Effector memory CD8-positive, alpha-beta T cell (primary cell): ENCODE measurements at regions not wholly inside any gene's neighbourhood (a gene's known extent, or its start where the extent isn't known, plus 50 kb on each side); places are given as distances from the start of the nearest gene placed in this dataset.
"Not testable (repeated sequence)": the region's sequence is repeated elsewhere in the genome, so short reads cannot be mapped to it uniquely, and the experiment has no call there.

Experiments used
- ATAC-seq: fragments of 150-1000 bp; cut with Tn5 transposase; replicated peaks from 2 replicates; pipeline ENCODE4 v1.10.0; 2021; ENCODE audit warnings: mild to moderate bottlenecking, moderate library complexity
- DNase-seq, 3 experiments: peaks; one replicate each; pipeline ENCODE4 v3.0.0; 2021
- H3K27ac Mint-ChIP-seq, 2 donors: one replicate each; pipeline ENCODE4 v1.8.0; 2022; ENCODE audit warnings: mild to moderate bottlenecking in 2 of 2, mixed read lengths in 2 of 2, moderate library complexity in 2 of 2
- H3K27me3 Mint-ChIP-seq, 2 donors: one replicate each; pipeline ENCODE4 v1.8.0; 2022; ENCODE audit warnings: mixed read lengths in 2 of 2
- H3K36me3 Mint-ChIP-seq: one replicate; pipeline ENCODE4 v1.8.0; 2022; ENCODE audit warnings: mild to moderate bottlenecking, moderate library complexity, mixed read lengths; ENCODE audit not compliant: insufficient read depth
- H3K4me1 Mint-ChIP-seq, 2 donors: one replicate each; pipeline ENCODE4 v1.8.0; 2022; ENCODE audit warnings: low read depth in 2 of 2, mixed read lengths in 2 of 2
- H3K4me3 Mint-ChIP-seq, 2 donors: one replicate each; pipeline ENCODE4 v1.8.0; 2022; ENCODE audit warnings: mild to moderate bottlenecking in 2 of 2, mixed read lengths in 2 of 2, moderate library complexity in 2 of 2
- H3K9me3 Mint-ChIP-seq, 2 donors: one replicate each; pipeline ENCODE4 v1.8.0; 2022; ENCODE audit warnings: mixed read lengths in 2 of 2

DNA sequence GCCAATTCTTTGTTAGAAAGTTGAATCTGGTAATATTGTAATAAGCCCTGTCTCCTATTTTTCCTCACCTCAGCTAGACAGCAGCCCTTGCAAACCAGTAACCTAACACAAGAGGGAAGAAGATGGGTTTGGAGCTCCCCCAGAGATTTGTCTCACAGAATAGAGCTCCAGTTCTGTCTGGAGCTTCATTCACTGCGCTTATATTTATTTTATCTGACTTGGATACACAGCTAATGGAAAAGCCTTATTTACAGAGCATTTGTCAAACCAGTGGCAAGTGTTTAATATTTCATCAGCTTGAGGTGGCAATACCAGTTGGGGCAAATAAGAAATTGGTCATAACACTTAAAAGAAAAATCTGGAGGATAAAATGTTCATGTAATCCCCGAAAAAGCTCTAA, 1094.0 kb downstream of the FSCB start:
- Mint-ChIP-seq H3K9me3 (peaks cover 0 to 5% of the 10 kb centered on the region in 2 donors), H3K4me3 (no peak overlapping the region)

DNA sequence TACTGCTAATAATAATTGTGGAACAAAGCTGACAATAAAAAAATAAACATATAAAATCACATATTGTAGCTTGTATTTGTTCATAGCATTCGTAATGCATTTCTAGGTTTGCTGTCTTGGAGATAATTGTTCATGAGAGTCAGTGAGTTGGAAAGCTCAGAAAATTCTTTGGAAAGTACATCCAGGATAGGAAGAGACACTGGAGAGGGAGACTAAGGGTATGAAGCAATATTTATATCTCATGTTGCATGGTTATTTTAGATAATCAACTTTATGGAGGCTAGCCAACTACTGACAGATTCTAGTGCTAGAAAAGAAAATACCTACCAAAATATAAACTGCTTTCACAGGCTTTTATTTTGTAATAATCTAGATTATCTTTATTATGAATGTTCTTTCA, 1095.2 kb downstream of the FSCB start:
- no peaks in the 10 kb centered on the region for H3K36me3 Mint-ChIP-seq
- ATAC-seq (no peak), DNase-seq (no peak)
- H3K27ac Mint-ChIP-seq = no peak overlapping the region
- no peak overlapping the region for H3K4me3 Mint-ChIP-seq
- no peaks in the 10 kb centered on the region for H3K4me1 Mint-ChIP-seq
- H3K27me3 Mint-ChIP-seq = no peaks in the 10 kb centered on the region
- peaks cover 0 to 5% of the 10 kb centered on the region in 2 donors for H3K9me3 Mint-ChIP-seq

More for the DNA sequence above, 1094.0 kb downstream of the FSCB start:
- DNase-seq (no peak), ATAC-seq (no peak)
- Mint-ChIP-seq H3K27ac (no peak overlapping the region), H3K27me3 (no peaks in the 10 kb centered on the region), H3K4me1 (no peaks in the 10 kb centered on the region), H3K36me3 (no peaks in the 10 kb centered on the region)

DNA sequence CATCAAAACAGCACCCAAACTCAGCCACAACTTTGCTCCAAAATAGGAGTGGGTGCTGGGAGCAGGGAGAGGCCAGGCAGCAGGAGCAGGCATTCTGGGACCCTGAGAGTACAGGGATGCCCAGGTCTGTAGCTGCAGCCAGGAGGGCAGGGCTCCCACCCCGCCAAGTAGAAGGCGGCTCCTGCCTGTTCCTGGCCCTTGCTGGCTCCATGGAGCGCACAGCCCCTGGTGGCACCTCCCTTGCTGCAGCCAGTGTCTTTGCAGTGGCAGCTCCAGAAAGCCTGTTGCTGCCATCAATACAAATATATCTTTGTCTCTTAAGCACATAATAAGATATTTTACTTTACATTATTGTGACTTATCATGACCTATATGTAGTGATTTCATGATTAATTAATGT, 1096.5 kb downstream of the FSCB start:
- no peak overlapping the region for H3K4me3 Mint-ChIP-seq
- H3K4me1 Mint-ChIP-seq = no peaks in the 10 kb centered on the region
- peaks cover 0 to 2% of the 10 kb centered on the region in 2 donors for H3K9me3 Mint-ChIP-seq
- DNase-seq = no peak
- H3K27me3 Mint-ChIP-seq = no peaks in the 10 kb centered on the region
- no peak for ATAC-seq
- no peaks in the 10 kb centered on the region for H3K36me3 Mint-ChIP-seq
- H3K27ac Mint-ChIP-seq = no peak overlapping the region

DNA sequence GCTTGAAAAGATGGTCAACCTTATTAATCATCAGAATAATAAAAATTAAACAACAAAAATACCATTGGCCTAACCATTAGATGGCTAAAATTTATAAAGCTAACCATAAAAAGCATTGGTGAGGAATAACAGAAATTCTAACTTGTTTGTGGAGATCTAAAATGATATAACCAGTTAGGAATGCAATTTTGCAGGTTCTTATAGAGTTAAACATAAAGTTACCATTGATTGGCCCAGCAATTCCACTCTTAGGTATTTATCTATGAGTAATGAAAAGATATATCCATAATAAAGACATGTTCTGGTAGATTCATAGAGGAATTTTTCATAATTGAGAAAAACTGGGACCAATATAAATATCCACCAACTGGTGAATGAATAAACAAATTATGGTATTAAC, 1098.6 kb downstream of the FSCB start:
- Mint-ChIP-seq H3K27me3 (no peaks in the 10 kb centered on the region), H3K4me3 (no peak overlapping the region), H3K9me3 (peaks cover 7 to 8% of the 10 kb centered on the region in 2 donors), H3K36me3 (no peaks in the 10 kb centered on the region), H3K4me1 (no peaks in the 10 kb centered on the region), H3K27ac (no peak overlapping the region)
- no peak for ATAC-seq
- no peak for DNase-seq

DNA sequence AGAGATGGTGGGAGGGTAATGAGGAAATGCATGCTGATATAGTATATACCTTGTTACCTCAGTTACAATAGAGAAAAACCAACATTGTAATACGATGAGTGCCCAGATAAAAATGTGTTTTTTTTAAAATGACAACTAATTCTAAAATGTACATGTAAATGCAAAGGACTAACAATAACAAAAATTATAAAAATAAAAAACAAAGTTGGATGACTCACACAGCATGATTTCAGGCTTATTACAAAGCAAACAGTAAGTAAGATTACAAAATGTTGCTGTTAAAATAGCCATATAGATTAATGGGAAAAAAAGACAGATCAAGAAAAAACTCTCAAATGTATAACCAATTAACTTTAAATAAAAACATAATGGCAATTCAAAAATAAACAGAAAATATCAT, 1099.4 kb downstream of the FSCB start:
- no peaks in the 10 kb centered on the region for H3K27me3 Mint-ChIP-seq
- H3K4me3 Mint-ChIP-seq = no peak overlapping the region
- H3K4me1 Mint-ChIP-seq = no peaks in the 10 kb centered on the region
- no peak overlapping the region for H3K27ac Mint-ChIP-seq
- H3K9me3 Mint-ChIP-seq = peaks cover 5 to 8% of the 10 kb centered on the region in 2 donors
- DNase-seq = no peak
- ATAC-seq = no peak
- no peaks in the 10 kb centered on the region for H3K36me3 Mint-ChIP-seq

DNA sequence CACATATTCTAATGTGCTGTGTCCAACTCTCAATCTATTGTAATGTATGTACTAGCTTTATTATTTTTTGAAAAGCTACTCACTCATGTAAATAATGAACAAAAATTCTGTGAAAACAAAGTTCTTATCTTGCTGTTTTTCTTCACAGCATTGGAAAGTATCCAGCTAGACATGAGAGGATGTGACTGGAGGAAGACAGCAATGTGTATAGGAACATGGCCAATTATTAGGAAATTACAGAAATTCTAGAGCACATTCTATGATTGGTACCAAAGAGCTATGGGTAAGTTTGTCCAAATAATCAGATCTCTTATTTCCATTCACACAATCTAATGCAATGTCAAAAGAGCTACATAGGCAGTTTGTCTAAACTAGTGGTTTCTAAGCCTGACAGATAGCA, 1100.2 kb downstream of the FSCB start:
- Mint-ChIP-seq H3K4me1 (no peaks in the 10 kb centered on the region), H3K9me3 (peaks cover 5 to 8% of the 10 kb centered on the region in 2 donors), H3K36me3 (no peaks in the 10 kb centered on the region), H3K4me3 (no peak overlapping the region), H3K27ac (no peak overlapping the region), H3K27me3 (no peaks in the 10 kb centered on the region)
- ATAC-seq (no peak), DNase-seq (no peak)

DNA sequence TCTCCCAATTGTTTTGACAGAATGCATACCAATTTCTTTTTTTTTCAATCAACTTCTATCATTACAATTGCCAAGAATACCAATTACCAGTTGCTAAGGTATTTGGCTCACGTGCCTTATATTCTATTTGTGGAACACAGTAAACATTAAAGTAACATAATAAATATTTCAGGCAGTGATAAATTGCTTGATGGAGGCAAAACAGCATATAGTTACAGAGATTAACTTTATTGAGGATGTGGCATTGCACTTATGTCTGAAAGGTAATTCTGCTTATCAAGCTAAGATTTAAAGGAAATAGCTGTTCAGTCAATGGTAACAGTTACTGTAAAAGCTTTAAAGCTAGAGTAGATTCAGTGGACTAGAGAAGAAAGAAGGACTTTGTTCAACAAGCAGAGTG, 1107.8 kb downstream of the FSCB start:
- H3K9me3 Mint-ChIP-seq = peaks cover 4 to 19% of the 10 kb centered on the region in 2 donors
- no peaks in the 10 kb centered on the region for H3K36me3 Mint-ChIP-seq
- no peak overlapping the region for H3K4me3 Mint-ChIP-seq
- no peaks in the 10 kb centered on the region for H3K4me1 Mint-ChIP-seq
- H3K27ac Mint-ChIP-seq = no peak overlapping the region
- no peak for ATAC-seq
- no peak for DNase-seq
- H3K27me3 Mint-ChIP-seq = no peaks in the 10 kb centered on the region

DNA sequence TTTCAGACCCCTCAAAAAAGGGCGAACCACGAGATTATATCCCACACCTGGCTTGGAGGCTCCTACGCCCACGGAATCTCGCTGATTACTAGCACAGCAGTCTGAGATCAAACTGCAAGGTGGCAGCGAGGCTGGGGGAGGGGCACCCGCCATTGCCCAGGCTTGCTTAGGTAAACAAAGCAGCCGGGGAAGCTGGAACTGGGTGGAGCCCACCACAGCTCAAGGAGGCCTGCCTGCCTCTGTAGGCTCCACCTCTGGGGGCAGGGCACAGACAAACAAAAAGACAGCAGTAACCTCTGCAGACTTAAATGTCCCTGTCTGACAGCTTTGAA, 1136.6 kb downstream of the FSCB start:
- H3K27me3 Mint-ChIP-seq, DNase-seq, H3K9me3 Mint-ChIP-seq, H3K27ac Mint-ChIP-seq, ATAC-seq, H3K4me1 Mint-ChIP-seq, H3K4me3 Mint-ChIP-seq, H3K36me3 Mint-ChIP-seq: not testable (repeated sequence)

DNA sequence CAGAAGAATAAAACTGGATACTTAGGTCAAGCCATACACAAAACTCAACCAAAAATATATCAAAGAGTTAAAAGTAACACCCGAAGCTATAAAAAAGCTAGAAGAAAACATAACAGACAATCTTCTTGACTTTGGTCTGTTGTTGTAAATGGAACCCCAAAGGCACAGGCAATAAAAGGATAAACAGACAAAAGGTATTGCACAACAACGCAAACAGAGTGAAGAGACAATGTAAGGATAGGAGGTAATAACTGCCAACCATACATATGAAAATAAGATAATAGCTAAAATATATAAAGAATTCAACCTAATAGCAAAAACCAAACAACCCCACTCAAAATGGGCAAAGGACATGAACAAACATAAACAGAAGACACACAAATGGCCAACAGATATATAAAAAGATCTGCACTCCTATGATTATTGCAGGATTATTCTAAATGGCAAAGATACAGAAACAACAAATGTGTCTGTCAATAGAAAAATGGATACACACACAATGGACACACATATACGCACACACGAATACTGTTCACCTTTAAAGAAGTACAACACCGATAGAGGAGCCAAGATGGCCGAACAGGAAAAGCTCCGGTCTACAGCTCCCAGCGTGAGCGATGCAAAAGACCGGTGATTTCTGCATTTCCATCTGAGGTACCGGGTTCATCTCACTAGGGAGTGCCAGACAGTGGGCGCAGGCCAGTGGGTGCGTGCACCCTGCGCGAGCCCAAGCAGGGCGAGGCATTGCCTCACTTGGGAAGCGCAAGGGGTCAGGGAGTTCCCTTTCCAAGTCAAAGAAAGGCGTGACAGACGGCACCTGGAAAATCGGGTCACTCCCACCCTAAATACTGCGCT, 1137.1 kb downstream of the FSCB start:
- H3K4me1 Mint-ChIP-seq = no peaks in the 10 kb centered on the region
- H3K27ac Mint-ChIP-seq = no peak overlapping the region
- H3K36me3 Mint-ChIP-seq = no peaks in the 10 kb centered on the region
- no peak for ATAC-seq
- H3K4me3 Mint-ChIP-seq = no peak overlapping the region
- peaks cover 4 to 7% of the 10 kb centered on the region in 2 donors for H3K9me3 Mint-ChIP-seq
- DNase-seq = no peak
- no peaks in the 10 kb centered on the region for H3K27me3 Mint-ChIP-seq

DNA sequence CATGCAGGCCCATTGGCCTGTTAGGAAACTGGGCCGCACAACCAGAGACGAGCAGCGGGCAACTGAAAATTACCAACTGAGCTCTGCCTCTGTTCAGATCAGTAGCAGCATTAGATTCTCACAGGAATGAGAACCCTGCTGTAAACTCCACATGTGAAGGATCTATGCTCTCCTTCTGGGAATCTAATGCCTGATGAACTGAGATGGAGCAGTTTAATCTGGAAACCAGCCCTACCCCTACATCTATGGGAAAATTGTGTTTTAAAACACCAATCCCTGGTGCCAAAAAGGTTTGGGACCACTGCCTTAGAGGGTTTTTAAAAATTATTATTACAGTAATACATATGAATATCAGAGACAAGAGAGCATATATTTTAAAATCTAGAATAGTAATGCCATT, 1144.5 kb downstream of the FSCB start:
- ATAC-seq (no peak), DNase-seq (no peak)
- Mint-ChIP-seq H3K27ac (no peak overlapping the region), H3K4me1 (no peaks in the 10 kb centered on the region), H3K4me3 (no peak overlapping the region), H3K27me3 (no peaks in the 10 kb centered on the region), H3K9me3 (peaks cover 0 to 3% of the 10 kb centered on the region in 2 donors), H3K36me3 (no peaks in the 10 kb centered on the region)

DNA sequence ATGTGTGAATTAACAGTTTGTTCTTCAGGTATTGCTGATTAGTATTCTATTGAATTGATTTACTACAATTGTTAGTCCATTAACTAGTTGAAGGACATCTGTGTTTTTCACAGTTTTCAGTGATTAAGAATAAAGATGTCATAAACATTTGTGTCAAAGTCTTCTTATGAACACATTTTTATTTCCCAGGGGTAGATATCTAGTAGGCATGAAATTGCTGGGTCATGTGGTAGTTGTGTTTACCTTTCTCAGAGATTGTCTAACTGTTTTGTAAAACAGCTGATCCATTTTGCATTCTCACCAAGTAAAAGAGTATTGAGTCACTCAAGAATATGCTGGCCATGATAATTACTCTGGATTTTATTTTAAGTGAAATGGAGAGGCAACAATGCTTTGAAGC, 1145.3 kb downstream of the FSCB start:
- Mint-ChIP-seq H3K4me3 (no peak overlapping the region), H3K36me3 (no peaks in the 10 kb centered on the region)

DNA sequence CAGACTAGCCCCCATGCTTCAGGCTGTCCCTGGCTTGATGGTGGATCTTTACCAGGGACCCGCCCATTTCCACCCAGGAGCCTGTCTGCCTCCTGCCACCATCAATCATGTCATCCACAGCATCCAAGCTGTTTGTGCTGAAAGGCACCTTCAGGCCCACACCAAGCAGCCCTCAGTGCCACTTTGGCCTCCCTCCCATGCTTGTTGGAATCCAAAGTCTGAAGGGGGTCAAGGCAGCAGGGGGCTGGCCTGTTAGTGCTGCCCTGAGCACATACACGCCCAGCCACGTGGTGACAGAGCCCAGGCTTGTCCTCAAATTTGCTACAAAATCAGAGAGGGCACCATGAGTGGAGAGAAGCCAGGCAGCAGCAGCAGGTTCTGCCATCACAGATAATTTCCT, 1146.8 kb downstream of the FSCB start:
- H3K4me1 Mint-ChIP-seq = no peaks in the 10 kb centered on the region
- H3K9me3 Mint-ChIP-seq = peaks cover 0 to 3% of the 10 kb centered on the region in 2 donors
- H3K27ac Mint-ChIP-seq = no peak overlapping the region
- ATAC-seq (no peak), DNase-seq (no peak)
- H3K36me3 Mint-ChIP-seq = no peaks in the 10 kb centered on the region
- no peaks in the 10 kb centered on the region for H3K27me3 Mint-ChIP-seq
- no peak overlapping the region for H3K4me3 Mint-ChIP-seq

More for the DNA sequence above, 1145.3 kb downstream of the FSCB start:
- no peak for DNase-seq
- peaks cover 0 to 3% of the 10 kb centered on the region in 2 donors for H3K9me3 Mint-ChIP-seq
- H3K4me1 Mint-ChIP-seq = no peaks in the 10 kb centered on the region
- no peak overlapping the region for H3K27ac Mint-ChIP-seq
- no peaks in the 10 kb centered on the region for H3K27me3 Mint-ChIP-seq
- ATAC-seq = no peak

DNA sequence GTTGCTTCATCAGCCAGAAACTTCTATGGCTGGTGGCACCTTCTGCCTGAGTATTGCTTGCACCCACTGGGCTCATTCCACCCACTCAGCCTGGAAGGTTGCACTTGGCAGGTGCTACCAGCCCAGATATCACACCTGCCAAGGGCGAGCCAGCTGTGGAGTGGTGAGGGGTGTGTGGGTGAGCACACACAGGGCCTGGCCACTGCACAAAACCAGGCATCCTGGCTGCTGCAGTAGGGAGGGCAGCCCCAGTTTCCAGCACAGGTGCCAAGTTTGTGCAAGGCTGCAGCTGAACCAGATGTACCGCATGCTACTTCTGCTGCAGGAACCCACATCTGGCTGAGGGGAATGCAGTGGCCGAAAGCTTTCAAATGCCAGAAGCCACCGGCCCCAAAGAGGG, 1147.8 kb downstream of the FSCB start:
- ATAC-seq = no peak
- no peaks in the 10 kb centered on the region for H3K4me1 Mint-ChIP-seq
- H3K27me3 Mint-ChIP-seq = no peaks in the 10 kb centered on the region
- no peak overlapping the region for H3K27ac Mint-ChIP-seq
- DNase-seq = no peak
- H3K9me3 Mint-ChIP-seq = peaks cover 0 to 3% of the 10 kb centered on the region in 2 donors
- H3K4me3 Mint-ChIP-seq = no peak overlapping the region
- no peaks in the 10 kb centered on the region for H3K36me3 Mint-ChIP-seq

DNA sequence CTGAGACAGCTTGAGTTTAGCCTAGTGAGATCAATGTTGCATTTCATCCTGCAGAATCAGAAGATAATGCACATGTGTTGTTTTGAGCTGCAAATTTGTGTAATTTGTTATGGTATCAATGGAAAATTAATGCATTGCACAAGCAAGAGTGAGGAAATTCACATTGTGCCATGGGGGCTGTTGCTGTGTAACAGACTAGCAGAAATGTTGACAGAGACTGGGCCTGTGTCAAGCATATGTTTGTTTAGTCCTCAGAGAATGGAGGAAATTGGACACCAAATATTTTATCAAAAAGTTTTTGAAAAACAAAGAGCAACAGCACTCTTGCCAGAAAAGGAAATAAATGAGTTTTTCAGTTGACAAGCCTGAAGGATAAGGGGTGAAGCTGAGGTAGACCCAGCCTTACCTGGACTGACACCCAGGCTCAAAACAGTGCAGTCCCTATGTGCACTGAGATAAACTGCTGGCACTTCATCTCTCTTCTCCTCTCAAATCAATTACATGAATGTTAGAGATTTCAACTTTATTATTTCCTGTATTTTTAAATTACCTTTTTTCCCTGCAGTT, 1150.0 kb downstream of the FSCB start:
- ATAC-seq (no peak), DNase-seq (no peak)
- Mint-ChIP-seq H3K27ac (no peak overlapping the region), H3K4me1 (no peaks in the 10 kb centered on the region), H3K4me3 (no peak overlapping the region), H3K36me3 (no peaks in the 10 kb centered on the region), H3K9me3 (peaks cover 4 to 9% of the 10 kb centered on the region in 2 donors), H3K27me3 (no peaks in the 10 kb centered on the region)
